K562 (cell line): ENCODE measurements at regions not wholly inside any gene's neighbourhood (a gene's known extent, or its start where the extent isn't known, plus 50 kb on each side); places are given as distances from the start of the nearest gene placed in this dataset.

Source experiments
- ATAC-seq: fragments of 200-7000 bp; cut with Tn5 transposase; 3 replicates; pipeline ENCODE4 v1.9.1; 2020; ENCODE audit warnings: moderate library complexity
- BruUV-seq: library from RNA; stranded (reverse); fragments of 400-500 nt; replicated peaks from 2 replicates; lab custom pipeline; 2021; lab: Mats Ljungman, UMichigan
- CTCF ChIA-PET: fragments of 300-600 bp; formaldehyde crosslinking; extraction: SDS; loops from one replicate; lab custom pipeline; 2021; ENCODE audit warnings: low intra/inter-chr PET ratio; lab: Yijun Ruan, JAX
- POLR2A ChIA-PET: fragments of 300-600, 350-650 bp; sonication (Branson Sonifier 250); formaldehyde crosslinking; extraction: SDS; loops from one replicate; lab custom pipeline; 2021; ENCODE audit warnings: antibody characterized with exemption, inconsistent platforms; lab: Yijun Ruan, JAX
- DNase-seq, 4 experiments: peaks; one replicate each; pipeline versions ENCODE4 v3.0.0 to v3.0.0-alpha.2; 2011 to 2018; ENCODE audit warnings: low spot score in 3 of 4, mixed read lengths in 3 of 4; ENCODE audit errors: extremely low read depth in 1 of 4
- FAIRE-seq: peaks from 2 replicates; lab custom pipeline; 2011; peaks lifted over from hg19 to GRCh38; lab: Jason Lieb, UNC
- H2AFZ ChIP-seq: 2 replicates; pipeline ENCODE4 v1.6.0; 2011; ENCODE audit warnings: low read depth, low read length, control low read depth, inconsistent platforms
- H3K27ac ChIP-seq: fragments of 200-600 bp; 3 replicates; pipeline ENCODE4 v1.8.0; 2011; ENCODE audit warnings: low read depth, mild to moderate bottlenecking, control low read depth, inconsistent platforms, low read length, moderate library complexity, mixed read lengths; ENCODE audit errors: extremely low read depth
- H3K27me3 ChIP-seq, 2 experiments: fragments of 300-600 bp in 1 of 2; 2 replicates in 1 of 2; 3 replicates in 1 of 2; pipeline versions ENCODE4 v1.6.0 to v1.8.0; 2011; ENCODE audit warnings: inconsistent platforms in 2 of 2, low read length in 2 of 2, mild to moderate bottlenecking in 1 of 2, mixed read lengths in 1 of 2, moderate library complexity in 1 of 2; ENCODE audit not compliant: control insufficient read depth in 2 of 2, insufficient read depth in 2 of 2
- H3K36me3 ChIP-seq: fragments of 300-600 bp; 3 replicates; pipeline ENCODE4 v1.8.0; 2011; ENCODE audit warnings: mild to moderate bottlenecking, low read length, inconsistent platforms; ENCODE audit not compliant: control insufficient read depth, insufficient read depth
- H3K4me1 ChIP-seq, 2 experiments: fragments of 200-600 bp in 1 of 2; replicated peaks in 1 of 2; 2 replicates in 1 of 2; 3 replicates in 1 of 2; pipeline versions ENCODE4 v1.5.1 to v1.8.0; 2011; ENCODE audit warnings: inconsistent platforms in 2 of 2, low read length in 2 of 2, mild to moderate bottlenecking in 1 of 2, mixed read lengths in 1 of 2, moderate library complexity in 1 of 2; ENCODE audit not compliant: control insufficient read depth in 2 of 2, insufficient read depth in 2 of 2
- H3K4me2 ChIP-seq: 2 replicates; pipeline ENCODE4 v1.6.1; 2011; ENCODE audit warnings: low read length, control low read depth, inconsistent platforms, mixed read lengths; ENCODE audit not compliant: insufficient read depth
- H3K4me3 ChIP-seq: fragments of 200-600 bp; sonication (generic), shearing (Covaris generic); 2 replicates; pipeline ENCODE4 v1.5.1; 2016; ENCODE audit warnings: control low read depth, inconsistent platforms
- H3K79me2 ChIP-seq: fragments of 200-600 bp; 3 replicates; pipeline ENCODE4 v1.8.0; 2011; ENCODE audit warnings: low read length, inconsistent platforms; ENCODE audit not compliant: control insufficient read depth, insufficient read depth
- H3K9ac ChIP-seq, 2 experiments: 2 replicates each; pipeline versions ENCODE4 v1.6.0 to v1.6.1; 2011; ENCODE audit warnings: low read depth in 2 of 2, low read length in 2 of 2, control low read depth in 1 of 2, inconsistent platforms in 1 of 2, mild to moderate bottlenecking in 1 of 2, mixed read lengths in 1 of 2; ENCODE audit not compliant: insufficient read depth in 1 of 2
- H3K9me1 ChIP-seq: one replicate; pipeline ENCODE4 v1.6.0; 2011; ENCODE audit warnings: inconsistent platforms, mild to moderate bottlenecking, low read length, moderate library complexity; ENCODE audit not compliant: control insufficient read depth, insufficient read depth
- H3K9me3 ChIP-seq: replicated peaks from 2 replicates; pipeline ENCODE4 v1.5.1; 2011; ENCODE audit warnings: low read depth, low read length, inconsistent platforms; ENCODE audit not compliant: control insufficient read depth, insufficient read depth
- H4K20me1 ChIP-seq: replicated peaks from 2 replicates; pipeline ENCODE4 v1.6.1; 2011; ENCODE audit warnings: low read length, inconsistent platforms, mixed read lengths; ENCODE audit not compliant: control insufficient read depth, insufficient read depth
- HEY1 ChIP-seq: fragments of 250-450 bp; sonication (Bioruptor Pico); IDR thresholded peaks from 2 replicates; pipeline ENCODE4 v1.5.0; 2020; ENCODE audit warnings: mild to moderate bottlenecking, moderate library complexity, borderline replicate concordance
- ILF3 ChIP-seq: fragments of 450-650 bp; IDR thresholded peaks from 2 replicates; pipeline ENCODE4 v1.6.1; 2018; ENCODE audit warnings: antibody characterized with exemption, mild to moderate bottlenecking, moderate library complexity, borderline replicate concordance
- MBD2 ChIP-seq: sonication (generic); IDR thresholded peaks from 2 replicates; pipeline ENCODE4 v1.6.1; 2016; ENCODE audit warnings: low read depth, borderline replicate concordance
- NBN ChIP-seq: fragments of 450-650 bp; IDR thresholded peaks from 2 replicates; pipeline ENCODE4 v1.6.1; 2016; ENCODE audit warnings: low read depth, mild to moderate bottlenecking
- NR2C1 ChIP-seq, 2 experiments: fragments of 450-650 bp; IDR thresholded peaks; 2 replicates each; pipeline ENCODE4 v1.6.1; 2017; ENCODE audit warnings: mild to moderate bottlenecking in 2 of 2, antibody characterized with exemption in 1 of 2, inconsistent platforms in 1 of 2, missing compliant biosample characterization in 1 of 2, missing genetic modification characterization in 1 of 2
- NUFIP1 ChIP-seq: fragments of 450-650 bp; IDR thresholded peaks from 2 replicates; pipeline ENCODE4 v1.6.1; 2018; ENCODE audit not compliant: partially characterized antibody
- RAD51 ChIP-seq: fragments of 450-650 bp; IDR thresholded peaks from 2 replicates; pipeline ENCODE4 v1.7.1; 2016; ENCODE audit warnings: low read depth, mild to moderate bottlenecking, borderline replicate concordance
- SAFB2 ChIP-seq: fragments of 200-400 bp; formaldehyde crosslinking; IDR thresholded peaks from 2 replicates; pipeline ENCODE4 v1.6.1; 2018; ENCODE audit warnings: borderline replicate concordance, low read length, low read depth, moderate library complexity; ENCODE audit not compliant: severe bottlenecking
- SNRNP70 ChIP-seq: fragments of 200-400 bp; formaldehyde crosslinking; optimal IDR thresholded peaks from 2 replicates; pipeline ENCODE3; 2017; ENCODE audit warnings: low read depth, low read length
- SRF ChIP-seq, 2 experiments: fragments of 250-450, 450-650 bp in 1 of 2; sonication (Bioruptor Pico) in 1 of 2; sonication (generic) in 1 of 2; formaldehyde crosslinking; IDR thresholded peaks; 2 replicates each; pipeline versions ENCODE4 v1.5.0 to v1.5.1; 2020 to 2022; ENCODE audit warnings: mild to moderate bottlenecking in 1 of 2, missing genetic modification reagents in 1 of 2
- ZNF217 ChIP-seq: sonication (generic); formaldehyde crosslinking; IDR thresholded peaks from 2 replicates; pipeline ENCODE4 v1.8.0; 2022; ENCODE audit warnings: mild to moderate bottlenecking, missing genetic modification reagents
- ZNF347 ChIP-seq: fragments of 450-650 bp; formaldehyde crosslinking; IDR thresholded peaks from 2 replicates; pipeline ENCODE4 v1.4.0; 2020; ENCODE audit warnings: low read depth, mild to moderate bottlenecking, moderate library complexity
- ZNF408 ChIP-seq: fragments of 250-450 bp; sonication (Bioruptor Pico); IDR thresholded peaks from 2 replicates; pipeline ENCODE4 v1.4.0; 2020; ENCODE audit warnings: low read depth, mild to moderate bottlenecking, moderate library complexity
- WGBS: fragments of 100-300 bp; shearing (Covaris generic); methylation state at CpG from one replicate; pipeline ENCODE4 v1.1.6; 2016; ENCODE audit warnings: low coverage, mixed read lengths; ENCODE audit not compliant: insufficient coverage; ENCODE audit errors: missing lambda C conversion rate; 5-methylcytosine and 5-hydroxymethylcytosine counted together
- in situ Hi-C: fragments of 300-500 bp; cut with MboI; formaldehyde crosslinking; loops from 4 replicates; pipeline ENCODE4 v1.15.0; 2018; ENCODE audit warnings: inconsistent platforms, mixed read lengths
- intact Hi-C: fragments of 100-400 bp; cut with micrococcal nuclease; formaldehyde crosslinking; loops from 2 replicates; pipeline ENCODE4 v1.14.2; 2022
- TF ChIP-seq, protein P1 (sequence below): sonication (generic); formaldehyde crosslinking; IDR thresholded peaks from 2 replicates; pipeline ENCODE4 v1.8.0; 2022; ENCODE audit warnings: missing genetic modification reagents, mild to moderate bottlenecking, moderate library complexity, borderline replicate concordance
- TF ChIP-seq, protein P2 (sequence below): fragments of 450-650 bp; IDR thresholded peaks from 2 replicates; pipeline ENCODE4 v1.6.1; 2016; ENCODE audit warnings: mild to moderate bottlenecking
- TF ChIP-seq, protein P3 (sequence below): fragments of 450-650 bp; IDR thresholded peaks from 2 replicates; pipeline ENCODE4 v1.7.1; 2018; ENCODE audit warnings: mild to moderate bottlenecking, low read depth; ENCODE audit not compliant: partially characterized antibody

DNA sequence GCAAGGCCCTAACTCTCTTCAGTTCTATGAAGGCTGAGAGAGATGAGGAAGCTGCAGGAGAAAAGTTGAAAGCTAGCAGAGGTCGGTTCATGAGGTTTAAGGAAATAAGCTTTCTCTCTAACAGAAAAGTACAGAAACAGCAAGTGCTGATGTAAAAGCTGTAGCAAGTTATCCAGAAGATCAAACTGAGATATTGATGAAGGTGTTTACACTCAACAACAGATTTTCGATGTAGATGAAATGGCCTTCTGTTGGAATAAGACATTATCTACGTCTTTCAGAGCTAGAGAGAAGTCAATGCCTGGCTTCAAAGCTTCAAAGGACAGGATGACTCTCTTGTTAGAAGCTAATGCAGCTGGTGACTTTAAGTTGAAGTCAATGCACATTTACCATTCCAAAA is 87.4 kb downstream of the PDCL3 start:
- ATAC-seq (no peak), DNase-seq (no peak), FAIRE-seq (no peak)
- Histone ChIP-seq H4K20me1 (no peaks in the 10 kb centered on the region), H3K9ac (no peak overlapping the region), H3K27ac (no peak overlapping the region), H3K79me2 (no peaks in the 10 kb centered on the region), H3K4me3 (no peak overlapping the region), H3K9me1 (no peaks in the 10 kb centered on the region), H3K27me3 (peaks cover 0 to 14% of the 10 kb centered on the region in 2 experiments; a peak in 2 of 5 replicates), H3K9me3 (no peaks in the 10 kb centered on the region), H2AFZ (no peak overlapping the region), H3K36me3 (no peaks in the 10 kb centered on the region), H3K4me2 (no peak overlapping the region), H3K4me1 (no peaks in the 10 kb centered on the region)
- no TSS peak for BruUV-seq
- ChIA-PET POLR2A (interaction anchor here (1.1 to 1.2 kb wide), 2 partner anchors 8 to 18 kb away, joined by 3 read pairs; no protein-coding TSS in a partner anchor), CTCF (no interaction called here)
- in situ Hi-C loops (no loop called here), intact Hi-C loops (no loop called here)
- 0% methylated on average over 3 of the region's 3 CpGs for WGBS
- TF ChIP-seq ZNF408 (no peak), MBD2 (no peak), RAD51 (no peak), SRF (CRISPR knock-in tag; IDR thresholded peaks at IDR 0.05) (no peak), HEY1 (CRISPR knock-in tag) (no peak), SNRNP70 (no peak), NBN (no peak), ILF3 (no peak), ZNF347 (CRISPR knock-in tag) (no peak), ZNF217 (CRISPR knock-in tag) (no peak), NR2C1 (IDR thresholded peaks at IDR 0.05) (no peak), NR2C1 (tag; IDR thresholded peaks at IDR 0.05) (no peak), NUFIP1 (no peak), SAFB2 (no peak)
- TF ChIP-seq, protein P1, sequence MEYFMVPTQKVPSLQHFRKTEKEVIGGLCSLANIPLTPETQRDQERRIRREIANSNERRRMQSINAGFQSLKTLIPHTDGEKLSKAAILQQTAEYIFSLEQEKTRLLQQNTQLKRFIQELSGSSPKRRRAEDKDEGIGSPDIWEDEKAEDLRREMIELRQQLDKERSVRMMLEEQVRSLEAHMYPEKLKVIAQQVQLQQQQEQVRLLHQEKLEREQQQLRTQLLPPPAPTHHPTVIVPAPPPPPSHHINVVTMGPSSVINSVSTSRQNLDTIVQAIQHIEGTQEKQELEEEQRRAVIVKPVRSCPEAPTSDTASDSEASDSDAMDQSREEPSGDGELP (CRISPR knock-in tag), result no peak
- TF ChIP-seq, protein P2, sequence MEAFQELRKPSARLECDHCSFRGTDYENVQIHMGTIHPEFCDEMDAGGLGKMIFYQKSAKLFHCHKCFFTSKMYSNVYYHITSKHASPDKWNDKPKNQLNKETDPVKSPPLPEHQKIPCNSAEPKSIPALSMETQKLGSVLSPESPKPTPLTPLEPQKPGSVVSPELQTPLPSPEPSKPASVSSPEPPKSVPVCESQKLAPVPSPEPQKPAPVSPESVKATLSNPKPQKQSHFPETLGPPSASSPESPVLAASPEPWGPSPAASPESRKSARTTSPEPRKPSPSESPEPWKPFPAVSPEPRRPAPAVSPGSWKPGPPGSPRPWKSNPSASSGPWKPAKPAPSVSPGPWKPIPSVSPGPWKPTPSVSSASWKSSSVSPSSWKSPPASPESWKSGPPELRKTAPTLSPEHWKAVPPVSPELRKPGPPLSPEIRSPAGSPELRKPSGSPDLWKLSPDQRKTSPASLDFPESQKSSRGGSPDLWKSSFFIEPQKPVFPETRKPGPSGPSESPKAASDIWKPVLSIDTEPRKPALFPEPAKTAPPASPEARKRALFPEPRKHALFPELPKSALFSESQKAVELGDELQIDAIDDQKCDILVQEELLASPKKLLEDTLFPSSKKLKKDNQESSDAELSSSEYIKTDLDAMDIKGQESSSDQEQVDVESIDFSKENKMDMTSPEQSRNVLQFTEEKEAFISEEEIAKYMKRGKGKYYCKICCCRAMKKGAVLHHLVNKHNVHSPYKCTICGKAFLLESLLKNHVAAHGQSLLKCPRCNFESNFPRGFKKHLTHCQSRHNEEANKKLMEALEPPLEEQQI, result no peak
- TF ChIP-seq, protein P3, sequence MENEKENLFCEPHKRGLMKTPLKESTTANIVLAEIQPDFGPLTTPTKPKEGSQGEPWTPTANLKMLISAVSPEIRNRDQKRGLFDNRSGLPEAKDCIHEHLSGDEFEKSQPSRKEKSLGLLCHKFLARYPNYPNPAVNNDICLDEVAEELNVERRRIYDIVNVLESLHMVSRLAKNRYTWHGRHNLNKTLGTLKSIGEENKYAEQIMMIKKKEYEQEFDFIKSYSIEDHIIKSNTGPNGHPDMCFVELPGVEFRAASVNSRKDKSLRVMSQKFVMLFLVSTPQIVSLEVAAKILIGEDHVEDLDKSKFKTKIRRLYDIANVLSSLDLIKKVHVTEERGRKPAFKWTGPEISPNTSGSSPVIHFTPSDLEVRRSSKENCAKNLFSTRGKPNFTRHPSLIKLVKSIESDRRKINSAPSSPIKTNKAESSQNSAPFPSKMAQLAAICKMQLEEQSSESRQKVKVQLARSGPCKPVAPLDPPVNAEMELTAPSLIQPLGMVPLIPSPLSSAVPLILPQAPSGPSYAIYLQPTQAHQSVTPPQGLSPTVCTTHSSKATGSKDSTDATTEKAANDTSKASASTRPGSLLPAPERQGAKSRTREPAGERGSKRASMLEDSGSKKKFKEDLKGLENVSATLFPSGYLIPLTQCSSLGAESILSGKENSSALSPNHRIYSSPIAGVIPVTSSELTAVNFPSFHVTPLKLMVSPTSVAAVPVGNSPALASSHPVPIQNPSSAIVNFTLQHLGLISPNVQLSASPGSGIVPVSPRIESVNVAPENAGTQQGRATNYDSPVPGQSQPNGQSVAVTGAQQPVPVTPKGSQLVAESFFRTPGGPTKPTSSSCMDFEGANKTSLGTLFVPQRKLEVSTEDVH, result no peak
